ENCODE measurements at regions not wholly inside any gene's neighbourhood (a gene's known extent, or its start where the extent isn't known, plus 50 kb on each side); places are given as distances from the start of the nearest gene placed in this dataset.

DNA sequence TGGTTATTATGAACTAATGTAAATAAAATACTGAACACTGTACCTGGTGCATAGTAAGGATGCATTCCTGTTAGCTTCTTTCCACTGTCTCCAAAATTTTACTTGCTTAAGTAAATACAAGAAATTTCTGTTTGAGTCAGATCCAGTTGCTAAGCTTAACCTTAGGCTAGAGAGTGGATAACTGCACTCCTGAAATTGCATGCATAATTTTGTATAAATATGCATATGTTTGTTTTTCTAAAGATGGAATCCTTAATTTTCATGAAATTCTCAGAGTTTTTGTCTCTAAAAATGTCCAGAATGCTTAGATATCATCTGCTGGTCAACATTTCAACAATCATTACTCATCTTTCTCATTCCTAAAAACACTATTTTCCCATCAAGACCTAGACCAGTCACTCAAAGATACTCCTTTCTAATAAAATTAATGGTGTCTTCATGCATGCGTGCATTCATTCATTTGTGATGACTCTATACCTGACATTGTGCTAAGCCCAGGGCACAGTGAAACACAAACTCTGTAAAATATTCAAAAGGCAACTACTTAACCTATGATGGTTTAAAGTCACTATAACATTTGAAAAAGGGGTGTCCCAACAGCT lies 284.8 kb downstream of the SEC61B start:
- TF ChIP-seq, protein P1, sequence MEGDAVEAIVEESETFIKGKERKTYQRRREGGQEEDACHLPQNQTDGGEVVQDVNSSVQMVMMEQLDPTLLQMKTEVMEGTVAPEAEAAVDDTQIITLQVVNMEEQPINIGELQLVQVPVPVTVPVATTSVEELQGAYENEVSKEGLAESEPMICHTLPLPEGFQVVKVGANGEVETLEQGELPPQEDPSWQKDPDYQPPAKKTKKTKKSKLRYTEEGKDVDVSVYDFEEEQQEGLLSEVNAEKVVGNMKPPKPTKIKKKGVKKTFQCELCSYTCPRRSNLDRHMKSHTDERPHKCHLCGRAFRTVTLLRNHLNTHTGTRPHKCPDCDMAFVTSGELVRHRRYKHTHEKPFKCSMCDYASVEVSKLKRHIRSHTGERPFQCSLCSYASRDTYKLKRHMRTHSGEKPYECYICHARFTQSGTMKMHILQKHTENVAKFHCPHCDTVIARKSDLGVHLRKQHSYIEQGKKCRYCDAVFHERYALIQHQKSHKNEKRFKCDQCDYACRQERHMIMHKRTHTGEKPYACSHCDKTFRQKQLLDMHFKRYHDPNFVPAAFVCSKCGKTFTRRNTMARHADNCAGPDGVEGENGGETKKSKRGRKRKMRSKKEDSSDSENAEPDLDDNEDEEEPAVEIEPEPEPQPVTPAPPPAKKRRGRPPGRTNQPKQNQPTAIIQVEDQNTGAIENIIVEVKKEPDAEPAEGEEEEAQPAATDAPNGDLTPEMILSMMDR (conservative IDR thresholded peaks at IDR 0.05; ENCODE audit: low read length): no peak
- no peak for DNase-seq (ENCODE audit: low read depth)
- no peak overlapping the region for H3K4me3 ChIP-seq (ENCODE audit: low read length)

GRCh38 chr9:99509065-99509745 lies 287.1 kb downstream of the SEC61B start:
- TF ChIP-seq, protein P1 (conservative IDR thresholded peaks at IDR 0.05; ENCODE audit: low read length): no peak
- no peak for DNase-seq (ENCODE audit: low read depth)

DNA sequence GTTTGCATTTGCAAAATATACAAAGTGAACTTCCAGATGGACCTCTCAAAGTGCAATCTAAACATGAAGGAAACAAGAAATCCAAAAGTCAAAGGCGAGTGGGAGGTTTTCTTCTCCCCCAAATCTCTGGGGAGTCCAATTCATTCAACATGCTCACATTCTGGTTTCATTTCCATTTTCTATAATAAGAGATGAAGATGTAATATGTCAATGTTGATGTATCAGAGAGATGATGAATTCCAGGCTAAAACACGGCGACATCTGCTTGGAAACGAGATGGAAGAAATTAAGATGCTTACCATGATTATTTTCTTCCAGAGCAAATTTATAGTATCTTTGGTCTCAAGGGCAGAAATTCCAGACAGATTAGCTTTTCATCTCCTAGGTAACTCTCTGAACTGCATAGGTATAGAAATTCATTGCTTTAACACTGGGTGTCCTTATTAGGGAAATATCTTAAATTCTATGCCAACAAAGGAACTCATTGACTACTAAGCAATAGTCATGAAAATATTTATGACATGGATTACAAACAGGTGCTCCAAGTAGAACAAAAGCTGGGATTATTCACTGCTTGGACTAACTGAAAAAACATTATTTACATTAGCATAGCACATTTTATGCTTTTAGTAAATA lies 287.9 kb downstream of the SEC61B start:
- no peak overlapping the region for H3K4me3 ChIP-seq (ENCODE audit: low read length)
- TF ChIP-seq, protein P1 (conservative IDR thresholded peaks at IDR 0.05; ENCODE audit: low read length): no peak
- DNase-seq (ENCODE audit: low read depth): no peak

More at GRCh38 chr9:99509065-99509745, 287.1 kb downstream of the SEC61B start:
- H3K4me3 ChIP-seq (ENCODE audit: low read length): no peak overlapping the region

DNA sequence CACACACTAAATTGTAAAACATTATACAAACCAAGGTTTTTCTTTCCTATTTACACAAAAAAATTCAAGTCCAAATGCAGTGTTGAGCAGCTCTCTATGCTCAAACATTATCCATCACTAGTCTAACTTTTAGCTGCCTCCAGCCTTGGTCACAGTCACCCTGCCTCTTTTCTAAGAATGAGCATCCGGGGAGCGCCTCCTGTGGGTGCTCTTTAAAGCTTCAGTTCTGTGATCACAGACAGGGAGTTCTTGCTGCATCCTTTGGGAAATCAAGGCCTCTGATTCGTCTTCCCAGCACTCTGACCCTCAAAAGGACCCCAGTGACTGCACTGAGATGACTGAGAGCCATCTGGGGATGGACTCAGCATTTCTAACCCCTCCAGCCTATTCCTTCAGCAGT lies 289.6 kb downstream of the SEC61B start:
- H3K4me3 ChIP-seq (ENCODE audit: low read length): no peak overlapping the region
- TF ChIP-seq, protein P1 (conservative IDR thresholded peaks at IDR 0.05; ENCODE audit: low read length): peak; percentile 21
- no peak for DNase-seq (ENCODE audit: low read depth)

- DNase-seq (ENCODE audit: low read depth): no peak
- TF ChIP-seq, protein P1 (conservative IDR thresholded peaks at IDR 0.05; ENCODE audit: low read length): no peak
- no peak overlapping the region for H3K4me3 ChIP-seq (ENCODE audit: low read length)
Measured at GRCh38 chr9:99513441-99514112, 291.5 kb downstream of the SEC61B start.

GRCh38 chr9:99515093-99515492 lies 293.0 kb downstream of the SEC61B start:
- H3K4me3 ChIP-seq (ENCODE audit: low read length): no peak overlapping the region
- no peak for DNase-seq (ENCODE audit: low read depth)
- TF ChIP-seq, protein P1 (conservative IDR thresholded peaks at IDR 0.05; ENCODE audit: low read length): no peak

Data from AG10803 (cell line).